GM23338 (cell line): ENCODE measurements at regions not wholly inside any gene's neighbourhood (a gene's known extent, or its start where the extent isn't known, plus 50 kb on each side); places are given as distances from the start of the nearest gene placed in this dataset.
"Not testable (repeated sequence)": the region's sequence is repeated elsewhere in the genome, so short reads cannot be mapped to it uniquely, and the experiment has no call there.

Experiments used
- ATAC-seq: fragments of 200-7000 bp; cut with Tn5 transposase; 3 replicates; pipeline ENCODE4 v1.9.1; 2020
- DNase-seq: peaks from one replicate; pipeline ENCODE4 v3.0.0-alpha.2; 2015; ENCODE audit warnings: low spot score
- H2AFZ ChIP-seq: fragments of 200-600 bp; sonication (generic); 2 replicates; pipeline ENCODE4 v1.8.0; 2016; ENCODE audit warnings: antibody characterized with exemption, mild to moderate bottlenecking, moderate library complexity
- H3F3A ChIP-seq: fragments of 200-600 bp; sonication (generic); replicated peaks from 2 replicates; pipeline ENCODE4 v1.8.0; 2017; ENCODE audit warnings: antibody characterized with exemption, mixed run types, low read depth
- H3K27ac ChIP-seq: fragments of 200-600 bp; sonication (generic); 2 replicates; pipeline ENCODE4 v1.6.1; 2016; ENCODE audit warnings: low read depth
- H3K27me3 ChIP-seq: fragments of 200-600 bp; sonication (generic); 2 replicates; pipeline ENCODE4 v1.8.0; 2016; ENCODE audit warnings: mild to moderate bottlenecking, mixed run types, moderate library complexity; ENCODE audit not compliant: insufficient read depth
- H3K36me3 ChIP-seq: fragments of 200-600 bp; sonication (generic); 2 replicates; pipeline ENCODE4 v1.8.0; 2016; ENCODE audit warnings: mild to moderate bottlenecking; ENCODE audit not compliant: insufficient read depth
- H3K4me1 ChIP-seq: fragments of 200-600 bp; sonication (generic); 2 replicates; pipeline ENCODE4 v1.8.0; 2016; ENCODE audit warnings: mild to moderate bottlenecking, moderate library complexity; ENCODE audit not compliant: insufficient read depth
- H3K4me2 ChIP-seq: fragments of 200-600 bp; sonication (generic); 2 replicates; pipeline ENCODE4 v1.7.1; 2017; ENCODE audit warnings: mixed run types
- H3K4me3 ChIP-seq: fragments of 200-600 bp; sonication (generic); 2 replicates; pipeline ENCODE4 v1.6.1; 2016; ENCODE audit warnings: mixed run types
- H3K79me2 ChIP-seq: fragments of 200-600 bp; sonication (generic); replicated peaks from 2 replicates; pipeline ENCODE4 v1.8.0; 2017; ENCODE audit warnings: mild to moderate bottlenecking; ENCODE audit not compliant: insufficient read depth
- H3K9me2 ChIP-seq: fragments of 200-600 bp; sonication (generic); 2 replicates; pipeline ENCODE4 v1.8.0; 2017; ENCODE audit not compliant: insufficient read depth
- H4K20me1 ChIP-seq: fragments of 200-600 bp; sonication (generic); replicated peaks from 2 replicates; pipeline ENCODE4 v1.8.0; 2017; ENCODE audit warnings: mild to moderate bottlenecking; ENCODE audit not compliant: insufficient read depth
- H3K27ac Mint-ChIP-seq: 2 replicates; pipeline ENCODE4 v1.8.0; 2020; ENCODE audit warnings: inconsistent platforms, mild to moderate bottlenecking, moderate library complexity, mixed read lengths
- H3K27me3 Mint-ChIP-seq: 3 replicates; pipeline ENCODE4 v1.8.0; 2022; ENCODE audit warnings: low read depth, mild to moderate bottlenecking, moderate library complexity, mixed read lengths, inconsistent platforms; ENCODE audit not compliant: insufficient read depth, poor library complexity
- H3K36me3 Mint-ChIP-seq: 3 replicates; pipeline ENCODE4 v1.8.0; 2021; ENCODE audit warnings: low read depth, mild to moderate bottlenecking, inconsistent platforms, moderate library complexity, mixed read lengths
- H3K4me1 Mint-ChIP-seq: 3 replicates; pipeline ENCODE4 v1.8.0; 2020; ENCODE audit warnings: mild to moderate bottlenecking, inconsistent platforms, mixed read lengths
- H3K4me3 Mint-ChIP-seq: 3 replicates; pipeline ENCODE4 v1.8.0; 2021; ENCODE audit warnings: moderate library complexity, mild to moderate bottlenecking, inconsistent platforms, mixed read lengths
- H3K9me3 Mint-ChIP-seq: 3 replicates; pipeline ENCODE4 v1.8.0; 2020; ENCODE audit warnings: moderate library complexity, mild to moderate bottlenecking, inconsistent platforms, mixed read lengths
- EZH2phosphoT487 ChIP-seq: fragments of 200-600 bp; sonication (generic); IDR thresholded peaks from one replicate; pipeline ENCODE4 v1.8.1; 2018; ENCODE audit warnings: antibody characterized with exemption; ENCODE audit not compliant: unreplicated experiment
- JUNB ChIP-seq: IDR thresholded peaks from one replicate; pipeline ENCODE4 v1.6.1; 2016; ENCODE audit warnings: antibody characterized with exemption; ENCODE audit not compliant: unreplicated experiment
- NANOG ChIP-seq: IDR thresholded peaks from 2 replicates; pipeline ENCODE4 v1.6.1; 2016; ENCODE audit warnings: antibody characterized with exemption, borderline replicate concordance
- POLR2AphosphoS5 ChIP-seq: IDR thresholded peaks from 2 replicates; pipeline ENCODE4 v1.6.1; 2016; ENCODE audit warnings: antibody characterized with exemption, low read depth
- TF ChIP-seq, protein P1 (sequence below), 2 experiments: fragments of 200-600 bp in 1 of 2; sonication (generic) in 1 of 2; conservative IDR thresholded peaks; 2 replicates each; pipeline versions ENCODE4 v1.5.1 to v1.6.1; 2016 to 2017; ENCODE audit warnings: antibody characterized with exemption in 2 of 2, low read depth in 2 of 2, mild to moderate bottlenecking in 2 of 2, moderate library complexity in 1 of 2
- TF ChIP-seq, protein P2 (sequence below): IDR thresholded peaks from one replicate; pipeline ENCODE4 v1.6.1; 2018; ENCODE audit warnings: antibody characterized with exemption; ENCODE audit not compliant: unreplicated experiment
- TF ChIP-seq, protein P3 (sequence below): IDR thresholded peaks from 2 replicates; pipeline ENCODE4 v1.6.1; 2016; ENCODE audit warnings: antibody characterized with exemption

DNA sequence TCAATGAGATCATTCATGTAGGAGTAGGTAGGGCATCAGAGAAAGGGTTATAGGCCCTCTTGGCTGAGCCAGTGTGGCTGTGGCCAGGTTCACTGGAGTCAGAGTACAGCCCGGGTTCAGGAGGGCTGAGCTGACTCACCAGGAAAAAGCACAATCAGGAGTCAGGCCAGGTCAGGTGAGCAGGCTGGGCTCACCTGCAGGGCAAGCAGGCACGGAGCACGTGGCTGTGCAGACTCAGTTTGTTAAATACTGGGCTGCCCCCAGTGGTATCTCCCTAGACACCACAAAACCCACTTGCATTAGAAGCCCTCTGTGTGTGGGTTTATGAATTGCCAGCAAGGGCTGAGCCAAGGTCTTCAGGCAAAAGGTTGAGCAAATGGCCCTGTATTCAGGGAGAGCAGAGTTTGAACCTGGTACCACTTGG, 122.1 kb upstream of the SERBP1 start:
- H3K27me3 Mint-ChIP-seq: peaks cover 8% of the 10 kb centered on the region
- Histone ChIP-seq H3F3A (no peaks in the 10 kb centered on the region), H2AFZ (no peak overlapping the region), H3K9me2 (no peaks in the 10 kb centered on the region), H3K4me2 (no peak overlapping the region), H3K36me3 (no peaks in the 10 kb centered on the region), H3K27ac (no peak overlapping the region), H3K27me3 (no peaks in the 10 kb centered on the region), H3K4me1 (no peaks in the 10 kb centered on the region), H3K79me2 (no peaks in the 10 kb centered on the region), H4K20me1 (no peaks in the 10 kb centered on the region), H3K4me3 (no peak overlapping the region)
- TF ChIP-seq NANOG: no peak
- TF ChIP-seq, protein P1, sequence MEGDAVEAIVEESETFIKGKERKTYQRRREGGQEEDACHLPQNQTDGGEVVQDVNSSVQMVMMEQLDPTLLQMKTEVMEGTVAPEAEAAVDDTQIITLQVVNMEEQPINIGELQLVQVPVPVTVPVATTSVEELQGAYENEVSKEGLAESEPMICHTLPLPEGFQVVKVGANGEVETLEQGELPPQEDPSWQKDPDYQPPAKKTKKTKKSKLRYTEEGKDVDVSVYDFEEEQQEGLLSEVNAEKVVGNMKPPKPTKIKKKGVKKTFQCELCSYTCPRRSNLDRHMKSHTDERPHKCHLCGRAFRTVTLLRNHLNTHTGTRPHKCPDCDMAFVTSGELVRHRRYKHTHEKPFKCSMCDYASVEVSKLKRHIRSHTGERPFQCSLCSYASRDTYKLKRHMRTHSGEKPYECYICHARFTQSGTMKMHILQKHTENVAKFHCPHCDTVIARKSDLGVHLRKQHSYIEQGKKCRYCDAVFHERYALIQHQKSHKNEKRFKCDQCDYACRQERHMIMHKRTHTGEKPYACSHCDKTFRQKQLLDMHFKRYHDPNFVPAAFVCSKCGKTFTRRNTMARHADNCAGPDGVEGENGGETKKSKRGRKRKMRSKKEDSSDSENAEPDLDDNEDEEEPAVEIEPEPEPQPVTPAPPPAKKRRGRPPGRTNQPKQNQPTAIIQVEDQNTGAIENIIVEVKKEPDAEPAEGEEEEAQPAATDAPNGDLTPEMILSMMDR (conservative IDR thresholded peaks at IDR 0.05; ENCODE audit: low read depth in 2 of 2): 0 out of 4 replicates have a peak, but pooled peaks of 1 of the 2 experiments have one; percentile 9
- H3K36me3 Mint-ChIP-seq: no peaks in the 10 kb centered on the region
- DNase-seq (peak; percentile 33), ATAC-seq (peak; percentile 82)
- no peaks in the 10 kb centered on the region for H3K9me3 Mint-ChIP-seq
- H3K4me1 Mint-ChIP-seq: peaks cover 8% of the 10 kb centered on the region; the same call in 2 of the 3 replicates
- H3K27ac Mint-ChIP-seq: no peak overlapping the region
- no peak overlapping the region for H3K4me3 Mint-ChIP-seq

DNA sequence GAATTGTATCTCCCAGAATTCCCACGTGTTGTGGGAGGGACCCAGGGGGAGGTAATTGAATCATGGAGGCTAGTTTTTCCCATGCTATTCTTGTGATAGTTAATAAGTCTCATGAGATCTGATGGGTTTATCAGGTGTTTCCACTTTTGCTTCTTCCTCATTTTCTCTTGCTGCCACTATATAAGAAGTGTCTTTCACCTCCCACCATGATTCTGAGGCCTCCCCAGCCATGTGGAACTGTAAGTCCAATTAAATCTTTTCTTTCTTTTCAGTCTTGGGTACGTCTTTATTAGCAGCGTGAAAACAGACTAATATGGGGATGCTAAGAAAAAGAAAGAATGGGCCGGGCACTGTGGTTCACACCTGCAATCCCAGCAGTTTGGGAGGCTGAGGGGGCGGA, 124.0 kb upstream of the SERBP1 start:
- not testable (repeated sequence) for H4K20me1 ChIP-seq, ATAC-seq, DNase-seq, H3K27me3 Mint-ChIP-seq, H3K36me3 Mint-ChIP-seq, H3K9me3 Mint-ChIP-seq, H3K4me1 Mint-ChIP-seq, H3F3A ChIP-seq, H3K79me2 ChIP-seq, H3K27ac ChIP-seq, H3K4me3 Mint-ChIP-seq, H3K36me3 ChIP-seq, H3K4me2 ChIP-seq, H3K27ac Mint-ChIP-seq, H3K4me1 ChIP-seq, H3K4me3 ChIP-seq, H2AFZ ChIP-seq, H3K9me2 ChIP-seq, H3K27me3 ChIP-seq

DNA sequence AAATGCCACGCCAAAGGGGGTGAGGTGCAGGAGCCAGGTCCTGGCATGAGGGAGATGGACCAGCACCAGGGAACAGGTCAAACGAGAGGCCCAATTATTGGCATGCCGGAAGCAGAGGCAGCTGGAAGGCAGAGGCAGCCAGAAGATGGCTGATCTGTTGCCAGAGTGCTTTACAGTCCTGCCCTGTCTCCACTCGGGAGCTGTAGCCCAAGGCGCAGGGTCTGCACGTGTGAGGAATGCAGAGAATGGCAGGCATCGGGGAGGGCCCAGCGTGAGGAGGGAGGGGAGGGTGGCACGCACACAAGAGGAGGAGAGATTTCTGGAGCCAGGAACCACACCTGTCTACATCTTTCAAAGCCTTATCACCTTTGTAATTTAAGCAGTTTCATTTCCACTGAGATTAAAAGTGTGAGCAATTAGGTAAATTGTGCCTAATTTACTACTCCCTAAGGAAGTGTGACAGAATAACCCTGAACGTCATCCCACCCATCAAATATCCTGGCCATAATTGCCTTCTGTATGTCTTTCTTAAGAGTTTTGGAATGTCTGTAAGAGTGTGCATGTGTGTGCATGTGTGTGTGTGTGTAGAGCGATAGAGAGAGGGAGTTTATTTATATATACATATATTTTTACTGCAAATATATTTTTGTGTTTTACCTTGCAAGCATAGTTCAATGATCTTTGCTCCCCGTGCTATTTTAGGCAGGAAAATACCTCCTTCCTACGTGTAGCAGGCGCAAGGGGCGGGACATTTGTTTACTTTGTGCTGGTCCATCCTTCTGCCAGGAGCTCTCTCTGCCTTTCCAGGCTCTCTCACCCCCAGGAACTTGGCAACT, 125.5 kb upstream of the SERBP1 start:
- Histone ChIP-seq H3K27ac (no peak overlapping the region), H3K79me2 (no peaks in the 10 kb centered on the region), H3K36me3 (no peaks in the 10 kb centered on the region), H3K9me2 (no peaks in the 10 kb centered on the region), H3F3A (no peaks in the 10 kb centered on the region), H2AFZ (peak overlapping the region; percentile 73), H4K20me1 (no peaks in the 10 kb centered on the region), H3K4me1 (no peaks in the 10 kb centered on the region), H3K4me3 (no peak overlapping the region), H3K27me3 (no peaks in the 10 kb centered on the region), H3K4me2 (no peak overlapping the region)
- Mint-ChIP-seq H3K27ac (no peak overlapping the region), H3K27me3 (peaks cover 8% of the 10 kb centered on the region), H3K4me1 (peaks cover 8% of the 10 kb centered on the region; the same call in 2 of the 3 replicates), H3K4me3 (no peak overlapping the region), H3K36me3 (no peaks in the 10 kb centered on the region), H3K9me3 (no peaks in the 10 kb centered on the region)
- peak; percentile 70 for DNase-seq
- TF ChIP-seq NANOG (no peak), EZH2phosphoT487 (no peak), JUNB (no peak), POLR2AphosphoS5 (no peak)
- TF ChIP-seq, protein P1 (conservative IDR thresholded peaks at IDR 0.05; ENCODE audit: low read depth in 2 of 2): no peak
- TF ChIP-seq, protein P2, sequence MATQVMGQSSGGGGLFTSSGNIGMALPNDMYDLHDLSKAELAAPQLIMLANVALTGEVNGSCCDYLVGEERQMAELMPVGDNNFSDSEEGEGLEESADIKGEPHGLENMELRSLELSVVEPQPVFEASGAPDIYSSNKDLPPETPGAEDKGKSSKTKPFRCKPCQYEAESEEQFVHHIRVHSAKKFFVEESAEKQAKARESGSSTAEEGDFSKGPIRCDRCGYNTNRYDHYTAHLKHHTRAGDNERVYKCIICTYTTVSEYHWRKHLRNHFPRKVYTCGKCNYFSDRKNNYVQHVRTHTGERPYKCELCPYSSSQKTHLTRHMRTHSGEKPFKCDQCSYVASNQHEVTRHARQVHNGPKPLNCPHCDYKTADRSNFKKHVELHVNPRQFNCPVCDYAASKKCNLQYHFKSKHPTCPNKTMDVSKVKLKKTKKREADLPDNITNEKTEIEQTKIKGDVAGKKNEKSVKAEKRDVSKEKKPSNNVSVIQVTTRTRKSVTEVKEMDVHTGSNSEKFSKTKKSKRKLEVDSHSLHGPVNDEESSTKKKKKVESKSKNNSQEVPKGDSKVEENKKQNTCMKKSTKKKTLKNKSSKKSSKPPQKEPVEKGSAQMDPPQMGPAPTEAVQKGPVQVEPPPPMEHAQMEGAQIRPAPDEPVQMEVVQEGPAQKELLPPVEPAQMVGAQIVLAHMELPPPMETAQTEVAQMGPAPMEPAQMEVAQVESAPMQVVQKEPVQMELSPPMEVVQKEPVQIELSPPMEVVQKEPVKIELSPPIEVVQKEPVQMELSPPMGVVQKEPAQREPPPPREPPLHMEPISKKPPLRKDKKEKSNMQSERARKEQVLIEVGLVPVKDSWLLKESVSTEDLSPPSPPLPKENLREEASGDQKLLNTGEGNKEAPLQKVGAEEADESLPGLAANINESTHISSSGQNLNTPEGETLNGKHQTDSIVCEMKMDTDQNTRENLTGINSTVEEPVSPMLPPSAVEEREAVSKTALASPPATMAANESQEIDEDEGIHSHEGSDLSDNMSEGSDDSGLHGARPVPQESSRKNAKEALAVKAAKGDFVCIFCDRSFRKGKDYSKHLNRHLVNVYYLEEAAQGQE: no peak
- TF ChIP-seq, protein P3, sequence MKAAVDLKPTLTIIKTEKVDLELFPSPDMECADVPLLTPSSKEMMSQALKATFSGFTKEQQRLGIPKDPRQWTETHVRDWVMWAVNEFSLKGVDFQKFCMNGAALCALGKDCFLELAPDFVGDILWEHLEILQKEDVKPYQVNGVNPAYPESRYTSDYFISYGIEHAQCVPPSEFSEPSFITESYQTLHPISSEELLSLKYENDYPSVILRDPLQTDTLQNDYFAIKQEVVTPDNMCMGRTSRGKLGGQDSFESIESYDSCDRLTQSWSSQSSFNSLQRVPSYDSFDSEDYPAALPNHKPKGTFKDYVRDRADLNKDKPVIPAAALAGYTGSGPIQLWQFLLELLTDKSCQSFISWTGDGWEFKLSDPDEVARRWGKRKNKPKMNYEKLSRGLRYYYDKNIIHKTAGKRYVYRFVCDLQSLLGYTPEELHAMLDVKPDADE: no peak
- ATAC-seq: peak; percentile 90
